ENCODE measurements at regions not wholly inside any gene's neighbourhood (a gene's known extent, or its start where the extent isn't known, plus 50 kb on each side); places are given as distances from the start of the nearest gene placed in this dataset.

DNA sequence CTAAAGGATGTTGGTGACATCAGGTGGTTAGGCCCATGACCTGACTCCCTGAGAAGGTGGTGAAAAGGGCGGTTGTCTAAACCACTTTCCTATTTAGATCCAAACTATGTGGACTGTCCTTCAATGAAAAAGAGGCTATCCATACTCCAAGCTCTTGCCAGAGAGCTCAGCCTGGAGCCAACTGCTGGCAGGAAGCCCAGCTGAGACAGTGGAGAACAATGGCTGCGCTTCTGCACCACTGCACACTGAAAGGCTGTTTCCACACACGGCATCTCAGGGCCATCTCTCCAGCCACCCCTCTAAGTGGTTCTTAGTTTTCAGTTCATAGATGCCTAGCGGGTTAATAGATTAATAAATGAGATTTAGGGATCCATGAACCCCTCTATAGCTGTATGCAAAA, 488.8 kb upstream of the ZMIZ1 start:
- DNase-seq, result peak; percentile 32 to 55
- intact Hi-C loops (cut with DNase I, micrococcal nuclease), result no loop called here
- no peak for ATAC-seq

GRCh38 chr10:78581133-78581694, 487.6 kb upstream of the ZMIZ1 start:
- intact Hi-C loops (cut with DNase I, micrococcal nuclease), result no loop called here
- no peak for ATAC-seq
- no peak for DNase-seq

GRCh38 chr10:78582540-78582939, 486.2 kb upstream of the ZMIZ1 start:
- DNase-seq, result no peak
- no peak for ATAC-seq
- intact Hi-C loops (cut with DNase I, micrococcal nuclease), result no loop called here

- intact Hi-C loops (cut with DNase I, micrococcal nuclease), result no loop called here
- no peak for ATAC-seq
- DNase-seq, result peak in 1 of 2 donors; percentile 32
These were observed 484.5 kb upstream of the ZMIZ1 start for GRCh38 chr10:78584266-78584665.

GRCh38 chr10:78584681-78585080, 484.1 kb upstream of the ZMIZ1 start:
- intact Hi-C loops (cut with DNase I, micrococcal nuclease), result no loop called here
- ATAC-seq, result peak; percentile 22
- DNase-seq, result peak in 1 of 2 donors; percentile 35

- intact Hi-C loops (cut with DNase I, micrococcal nuclease), result no loop called here
- DNase-seq, result peak in 1 of 2 donors; percentile 12
- ATAC-seq, result peak; percentile 61
These were observed 482.8 kb upstream of the ZMIZ1 start for GRCh38 chr10:78585952-78586351.

GRCh38 chr10:78588194-78588811, 480.5 kb upstream of the ZMIZ1 start:
- peak in 1 of 2 donors; percentile 27 for DNase-seq
- intact Hi-C loops (cut with DNase I, micrococcal nuclease), result no loop called here
- peak; percentile 12 for ATAC-seq

- ATAC-seq (peak; percentile 91), DNase-seq (peak in 1 of 2 donors; percentile 24)
- intact Hi-C loops (cut with DNase I, micrococcal nuclease), result no loop called here
These were observed 479.1 kb upstream of the ZMIZ1 start for GRCh38 chr10:78589687-78590086.

DNA sequence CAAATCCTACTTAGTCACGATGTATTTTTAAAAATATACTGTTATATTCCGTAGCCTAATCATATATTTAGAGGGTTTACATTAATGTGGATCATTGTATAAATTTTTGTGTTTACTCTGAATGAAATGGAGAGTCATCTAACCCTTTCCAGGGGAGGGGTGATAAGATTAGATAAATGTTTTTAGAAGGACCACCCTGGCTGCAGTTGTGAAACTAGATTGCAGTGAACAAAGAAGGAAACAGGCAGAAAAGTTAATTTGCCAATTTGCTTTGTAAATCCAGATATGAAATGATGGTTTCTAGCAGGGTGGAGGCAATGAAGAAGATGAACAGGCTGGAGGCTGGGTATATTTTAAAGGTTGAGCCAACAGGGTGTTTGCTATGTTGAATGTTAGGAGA, 477.7 kb upstream of the ZMIZ1 start:
- no peak for DNase-seq
- no peak for ATAC-seq
- intact Hi-C loops (cut with DNase I, micrococcal nuclease), result no loop called here

DNA sequence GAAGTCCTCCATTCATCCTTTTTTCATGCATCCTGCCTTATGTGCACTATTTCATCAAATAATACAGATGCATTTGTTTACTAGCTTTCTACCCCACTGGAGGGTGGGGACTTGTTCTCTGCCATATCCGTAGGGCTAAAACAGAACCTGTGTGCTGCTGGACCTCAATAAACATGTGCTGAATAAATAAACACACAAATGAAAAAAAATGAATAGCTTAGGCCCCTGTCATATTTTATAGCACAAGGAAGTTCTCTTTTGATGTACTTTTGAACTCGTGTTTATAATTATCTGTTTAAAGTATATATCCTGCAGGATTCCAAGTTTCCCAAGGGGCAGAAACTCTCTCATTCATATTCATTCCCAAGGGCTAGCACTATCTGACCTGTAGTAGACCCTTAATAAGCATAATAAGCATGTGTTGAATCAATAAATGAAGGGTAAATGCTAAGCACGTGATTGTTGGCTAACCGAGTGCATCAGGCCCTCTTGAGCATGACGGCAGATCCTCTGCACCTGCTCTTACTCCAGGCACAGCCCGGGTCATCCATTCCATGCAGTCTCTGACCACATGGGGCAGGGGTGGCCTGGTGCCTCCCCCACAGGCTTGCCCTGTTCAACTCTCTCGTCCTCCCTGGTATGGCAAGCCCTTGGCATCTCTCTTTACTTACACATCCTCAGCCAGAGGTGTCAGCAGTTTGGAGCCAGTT, 474.1 kb upstream of the ZMIZ1 start:
- no peak for DNase-seq
- ATAC-seq, result peak; percentile 60
- intact Hi-C loops (cut with DNase I, micrococcal nuclease), result no loop called here

- intact Hi-C loops (cut with DNase I, micrococcal nuclease), result no loop called here
- no peak for DNase-seq
These were observed 473.5 kb upstream of the ZMIZ1 start for GRCh38 chr10:78595269-78595619.

GRCh38 chr10:78596556-78596955, 472.2 kb upstream of the ZMIZ1 start:
- intact Hi-C loops (cut with DNase I, micrococcal nuclease), result no loop called here
- ATAC-seq, result no peak
- no peak for DNase-seq

More at GRCh38 chr10:78595269-78595619, 473.5 kb upstream of the ZMIZ1 start:
- ATAC-seq, result no peak

DNA sequence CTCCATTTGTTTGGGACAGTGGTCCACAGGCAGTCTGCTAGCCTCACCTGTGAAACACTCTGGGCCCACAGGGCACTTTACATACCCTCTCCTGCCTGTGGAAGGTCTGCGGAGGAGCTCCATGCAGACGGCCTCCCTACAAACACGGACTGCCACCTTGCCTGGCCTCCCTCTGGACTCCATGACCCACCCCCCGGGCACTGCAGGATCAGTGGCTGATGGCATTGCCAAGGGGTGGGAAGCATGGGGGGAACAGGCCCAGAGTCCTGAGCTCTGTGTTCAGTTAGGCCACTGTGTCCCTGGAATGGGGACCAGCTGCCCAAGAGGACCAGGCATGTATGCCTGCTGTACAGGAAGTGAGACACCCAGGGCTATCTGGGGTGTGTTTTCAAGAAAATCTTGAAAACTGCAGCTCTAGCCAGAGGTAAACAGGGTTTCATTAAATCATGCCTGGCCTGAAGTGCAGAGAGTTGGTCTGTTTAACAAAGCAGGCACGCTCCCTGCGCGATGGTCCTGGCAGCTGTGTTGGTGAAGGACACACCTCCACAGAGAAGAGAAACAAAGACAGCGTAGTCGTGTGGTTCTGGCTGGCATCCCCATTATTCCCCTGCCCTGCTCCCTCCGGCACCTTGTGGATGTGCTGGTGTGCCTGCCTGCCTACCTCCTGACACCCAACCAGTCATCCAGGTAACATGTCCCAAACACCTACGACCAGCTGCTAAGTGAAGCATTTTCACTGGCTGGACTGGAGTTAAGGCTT, 470.8 kb upstream of the ZMIZ1 start:
- DNase-seq (no peak), ATAC-seq (no peak)
- intact Hi-C loops (cut with DNase I, micrococcal nuclease), result no loop called here

- intact Hi-C loops (cut with DNase I, micrococcal nuclease), result no loop called here
- DNase-seq (no peak), ATAC-seq (no peak)
These were observed 469.5 kb upstream of the ZMIZ1 start for GRCh38 chr10:78599122-78599853.

- DNase-seq, result no peak
- intact Hi-C loops (cut with DNase I, micrococcal nuclease), result no loop called here
- no peak for ATAC-seq
These were observed 468.6 kb upstream of the ZMIZ1 start for GRCh38 chr10:78600121-78600665.

- intact Hi-C loops (cut with DNase I, micrococcal nuclease), result no loop called here
- DNase-seq, result no peak
- peak; percentile 96 for ATAC-seq
These were observed 468.0 kb upstream of the ZMIZ1 start for GRCh38 chr10:78600740-78601139.

GRCh38 chr10:78602201-78602932, 466.4 kb upstream of the ZMIZ1 start:
- DNase-seq (no peak), ATAC-seq (no peak)
- intact Hi-C loops (cut with DNase I, micrococcal nuclease), result no loop called here

GRCh38 chr10:78604286-78604685, 464.5 kb upstream of the ZMIZ1 start:
- intact Hi-C loops (cut with DNase I, micrococcal nuclease), result no loop called here
- DNase-seq, result no peak
- no peak for ATAC-seq
